Suprapubic skin (tissue), 4 donors: ENCODE measurements at regions not wholly inside any gene's neighbourhood (a gene's known extent, or its start where the extent isn't known, plus 50 kb on each side); places are given as distances from the start of the nearest gene placed in this dataset.

ENCODE experiments used
- DNase-seq, 2 donors: peaks; one replicate each; pipeline ENCODE4 v3.0.0-alpha.2; 2019; ENCODE audit warnings: low spot score in 2 of 2
- H3K27ac ChIP-seq: fragments of 200-600 bp; sonication (generic); one replicate; pipeline ENCODE4 v1.5.1; 2019
- H3K27me3 ChIP-seq: fragments of 200-600 bp; sonication (generic); one replicate; pipeline ENCODE4 v1.5.1; 2019
- H3K36me3 ChIP-seq: fragments of 200-600 bp; sonication (generic); one replicate; pipeline ENCODE4 v1.5.1; 2019
- H3K4me1 ChIP-seq: fragments of 200-600 bp; sonication (generic); one replicate; pipeline ENCODE4 v1.5.1; 2019
- H3K4me3 ChIP-seq: fragments of 200-600 bp; sonication (generic); one replicate; pipeline ENCODE4 v1.5.1; 2019; ENCODE audit warnings: mild to moderate bottlenecking
- H3K9me3 ChIP-seq: fragments of 200-600 bp; sonication (generic); one replicate; pipeline ENCODE4 v1.5.1; 2019
- CTCF ChIP-seq, 2 donors: fragments of 200-600 bp in 1 of 2; fragments of 450-650 bp in 1 of 2; sonication (generic) in 1 of 2; IDR thresholded peaks; one replicate each; pipeline ENCODE4 v1.5.1; 2016 to 2019; ENCODE audit warnings: antibody characterized with exemption in 2 of 2, mild to moderate bottlenecking in 1 of 2, moderate library complexity in 1 of 2
- EP300 ChIP-seq: sonication (generic); formaldehyde crosslinking; IDR thresholded peaks from one replicate; pipeline ENCODE4 v1.6.1; 2017; ENCODE audit warnings: antibody characterized with exemption
- POLR2A ChIP-seq, 2 donors: fragments of 450-650 bp; IDR thresholded peaks; one replicate each; pipeline ENCODE4 v1.6.1; 2017; ENCODE audit warnings: antibody characterized with exemption in 2 of 2, mild to moderate bottlenecking in 2 of 2, moderate library complexity in 2 of 2
- POLR2AphosphoS5 ChIP-seq, 3 donors: sonication (generic); formaldehyde crosslinking; IDR thresholded peaks; one replicate each; pipeline ENCODE4 v1.6.1; 2017; ENCODE audit warnings: antibody characterized with exemption in 3 of 3
- WGBS: methylation state at CpG from one replicate; pipeline ENCODE4 v1.1.5; 2018; 5-methylcytosine and 5-hydroxymethylcytosine counted together

DNA sequence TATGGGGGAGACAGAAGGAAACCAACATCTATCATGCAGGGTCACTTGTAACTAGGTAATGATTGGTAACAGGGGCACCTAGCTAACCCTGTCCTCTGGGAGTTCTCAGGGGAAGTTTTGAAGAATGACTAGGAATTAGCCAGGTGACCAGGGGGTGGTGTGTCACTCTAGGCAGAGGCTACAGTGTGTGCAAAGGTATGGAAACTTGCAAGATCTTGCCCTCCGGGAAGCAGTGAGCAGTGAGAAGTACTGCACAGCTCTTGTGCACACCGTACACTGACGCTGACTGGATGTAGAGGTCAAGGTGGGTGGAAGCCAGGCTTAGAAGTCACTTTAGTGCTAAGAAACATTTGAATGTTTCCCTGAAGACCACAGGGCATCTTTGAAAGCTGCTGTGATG, 62.9 kb upstream of the LMO4 start:
- TF ChIP-seq EP300 (no peak), POLR2AphosphoS5 (IDR thresholded peaks at IDR 0.05) (no peak)
- no peaks in the 10 kb centered on the region for H3K36me3 ChIP-seq
- H3K4me1 ChIP-seq, result no peaks in the 10 kb centered on the region
- DNase-seq, result no peak
- H3K4me3 ChIP-seq, result no peak overlapping the region
- H3K27ac ChIP-seq, result no peak overlapping the region
- WGBS, result 96% methylated on average over 3 of the region's 3 CpGs
- no peaks in the 10 kb centered on the region for H3K9me3 ChIP-seq
- no peaks in the 10 kb centered on the region for H3K27me3 ChIP-seq

- no peak overlapping the region for H3K27ac ChIP-seq
- no peaks in the 10 kb centered on the region for H3K4me1 ChIP-seq
- H3K27me3 ChIP-seq, result no peaks in the 10 kb centered on the region
- 74% methylated on average over 3 of the region's 3 CpGs for WGBS
- H3K36me3 ChIP-seq, result no peaks in the 10 kb centered on the region
- no peak overlapping the region for H3K4me3 ChIP-seq
- TF ChIP-seq POLR2A (IDR thresholded peaks at IDR 0.05) (no peak), EP300 (no peak), CTCF (IDR thresholded peaks at IDR 0.05) (no peak), POLR2AphosphoS5 (IDR thresholded peaks at IDR 0.05) (no peak)
- H3K9me3 ChIP-seq, result no peaks in the 10 kb centered on the region
- no peak for DNase-seq
These were observed 60.6 kb upstream of the LMO4 start for GRCh38 chr1:87268111-87268510.

DNA sequence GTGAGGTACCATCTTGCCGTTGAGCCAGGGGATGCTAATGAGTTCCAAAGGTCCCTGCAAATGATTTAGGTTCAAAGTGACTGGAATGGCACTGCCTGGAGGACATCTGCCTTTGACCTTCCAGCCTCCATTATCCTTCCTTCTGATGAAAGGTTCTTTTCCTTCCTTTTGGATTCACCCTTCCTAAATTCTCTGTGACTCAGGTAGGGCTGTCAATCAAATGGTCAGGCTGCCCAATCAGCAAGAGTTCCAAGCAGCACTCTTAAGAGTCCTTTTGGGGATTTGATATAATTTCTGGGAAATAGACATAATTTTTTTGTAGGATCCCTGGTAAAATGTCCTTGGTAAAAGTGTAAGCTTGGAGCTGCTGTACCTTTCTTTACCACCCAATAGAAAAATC, 58.8 kb upstream of the LMO4 start:
- TF ChIP-seq POLR2A (IDR thresholded peaks at IDR 0.05) (no peak), CTCF (IDR thresholded peaks at IDR 0.05) (no peak), POLR2AphosphoS5 (IDR thresholded peaks at IDR 0.05) (no peak), EP300 (no peak)
- 0% methylated on average over 1 of the region's 1 CpG for WGBS
- no peaks in the 10 kb centered on the region for H3K27me3 ChIP-seq
- H3K27ac ChIP-seq, result no peak overlapping the region
- H3K36me3 ChIP-seq, result no peaks in the 10 kb centered on the region
- no peaks in the 10 kb centered on the region for H3K4me1 ChIP-seq
- DNase-seq, result no peak
- H3K4me3 ChIP-seq, result no peak overlapping the region
- H3K9me3 ChIP-seq, result no peaks in the 10 kb centered on the region

- 59% methylated on average over 1 of the region's 1 CpG for WGBS
- H3K27me3 ChIP-seq, result no peaks in the 10 kb centered on the region
- H3K27ac ChIP-seq, result no peak overlapping the region
- H3K4me1 ChIP-seq, result no peaks in the 10 kb centered on the region
- no peaks in the 10 kb centered on the region for H3K36me3 ChIP-seq
- no peak for DNase-seq
- TF ChIP-seq CTCF (IDR thresholded peaks at IDR 0.05), result no peak
- no peak for TF ChIP-seq POLR2A (IDR thresholded peaks at IDR 0.05)
- TF ChIP-seq EP300, result no peak
- TF ChIP-seq POLR2AphosphoS5 (IDR thresholded peaks at IDR 0.05), result no peak
- H3K9me3 ChIP-seq, result no peaks in the 10 kb centered on the region
- H3K4me3 ChIP-seq, result no peak overlapping the region
These were observed 55.4 kb upstream of the LMO4 start for GRCh38 chr1:87273291-87273690.

DNA sequence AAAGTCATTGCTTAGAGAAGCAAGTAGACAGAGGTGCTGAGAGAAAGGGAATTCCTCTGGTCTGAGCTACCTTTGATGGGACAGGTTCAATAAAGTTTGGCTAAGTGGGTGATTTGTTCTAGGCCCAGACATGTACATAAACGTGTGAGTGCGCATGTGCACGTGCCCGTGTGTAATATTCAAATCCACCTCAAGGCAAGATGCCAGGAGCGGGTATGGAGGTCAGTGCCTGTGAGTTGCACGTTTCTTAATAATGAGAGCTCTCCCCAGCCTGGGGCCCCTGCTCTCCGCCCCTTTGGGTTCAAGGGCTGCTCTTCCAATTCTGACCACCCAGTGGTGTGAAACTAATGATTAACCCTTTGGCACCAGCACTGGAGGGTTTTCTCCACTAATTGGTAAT, 53.8 kb upstream of the LMO4 start:
- no peaks in the 10 kb centered on the region for H3K36me3 ChIP-seq
- WGBS, result 66% methylated on average over 7 of the region's 7 CpGs
- H3K27me3 ChIP-seq, result no peaks in the 10 kb centered on the region
- no peak for TF ChIP-seq CTCF (IDR thresholded peaks at IDR 0.05)
- TF ChIP-seq POLR2AphosphoS5 (IDR thresholded peaks at IDR 0.05), result no peak
- TF ChIP-seq POLR2A (IDR thresholded peaks at IDR 0.05), result no peak
- no peak for TF ChIP-seq EP300
- H3K27ac ChIP-seq, result no peak overlapping the region
- H3K9me3 ChIP-seq, result no peaks in the 10 kb centered on the region
- DNase-seq, result no peak
- peaks cover 3% of the 10 kb centered on the region for H3K4me1 ChIP-seq
- no peak overlapping the region for H3K4me3 ChIP-seq

DNA sequence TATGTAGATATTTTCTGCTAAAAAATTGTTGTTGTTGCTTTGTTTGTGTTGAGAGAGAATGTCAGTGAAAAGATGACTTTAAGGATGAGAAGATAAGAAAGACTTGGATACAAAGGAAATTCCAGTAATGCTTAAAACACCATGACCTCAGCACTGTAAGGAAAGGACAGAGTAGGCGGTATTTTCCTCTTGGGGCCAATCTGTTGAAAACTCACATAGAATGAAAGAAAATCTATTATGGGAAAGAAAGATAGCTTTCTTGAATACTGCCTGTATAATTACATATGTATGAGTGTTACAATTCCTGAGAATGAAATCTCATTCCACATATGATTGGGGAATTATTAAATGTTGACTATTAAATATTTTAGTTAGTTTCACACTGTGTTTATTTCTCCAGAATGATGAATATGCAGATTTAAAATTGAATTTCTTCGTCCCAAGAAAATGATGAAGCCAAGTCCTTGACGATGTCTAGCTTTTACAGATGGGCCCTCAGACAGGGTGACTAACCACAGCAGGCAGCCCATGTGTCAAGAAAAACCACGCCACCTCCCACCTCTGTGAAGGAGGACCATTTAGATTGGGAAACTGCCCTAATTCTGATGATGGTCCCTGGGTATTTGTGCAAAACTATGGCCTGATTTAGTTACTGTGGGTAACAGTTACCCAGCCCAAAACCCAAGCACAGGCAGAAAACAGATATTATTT, 49.7 kb upstream of the LMO4 start:
- no peaks in the 10 kb centered on the region for H3K9me3 ChIP-seq
- no peaks in the 10 kb centered on the region for H3K27me3 ChIP-seq
- no peaks in the 10 kb centered on the region for H3K36me3 ChIP-seq
- DNase-seq, result no peak
- 67% methylated on average over 4 of the region's 4 CpGs for WGBS
- peaks cover 3% of the 10 kb centered on the region for H3K4me1 ChIP-seq
- TF ChIP-seq CTCF (IDR thresholded peaks at IDR 0.05) (no peak), POLR2AphosphoS5 (IDR thresholded peaks at IDR 0.05) (no peak), POLR2A (IDR thresholded peaks at IDR 0.05) (no peak), EP300 (no peak)
- no peak overlapping the region for H3K4me3 ChIP-seq
- H3K27ac ChIP-seq, result peak overlapping the region; percentile 55
